ENCODE measurements at regions not wholly inside any gene's neighbourhood (a gene's known extent, or its start where the extent isn't known, plus 50 kb on each side); places are given as distances from the start of the nearest gene placed in this dataset.
"Not testable (repeated sequence)": the region's sequence is repeated elsewhere in the genome, so short reads cannot be mapped to it uniquely, and the experiment has no call there.

- TF ChIP-seq CTCF (IDR thresholded peaks at IDR 0.05); EP300 (IDR thresholded peaks at IDR 0.05); POLR2A (IDR thresholded peaks at IDR 0.05; ENCODE audit: low read depth): not testable (repeated sequence)
These were observed 169.4 kb upstream of the MED14 start for GRCh38 chrX:40904739-40905138.
